Fibroblast of lung (primary cell): ENCODE measurements at regions not wholly inside any gene's neighbourhood (a gene's known extent, or its start where the extent isn't known, plus 50 kb on each side); places are given as distances from the start of the nearest gene placed in this dataset.
A peak's percentile ranks its signal among the peaks of the same experiment; 100 is the strongest.

ENCODE experiments used
- DNase-seq, 2 donors: peaks; one replicate each; pipeline versions ENCODE4 v3.0.0 to v3.0.0-alpha.2; 2010; ENCODE audit warnings: low read depth in 2 of 2
- H2AFZ ChIP-seq: 2 replicates; pipeline ENCODE4 v1.5.1; 2012; ENCODE audit warnings: low read length, control low read depth, inconsistent platforms
- H3K27ac ChIP-seq: 2 replicates; pipeline ENCODE4 v1.5.1; 2011; ENCODE audit warnings: low read length, control low read depth; ENCODE audit not compliant: insufficient read depth
- H3K27me3 ChIP-seq: 2 replicates; pipeline ENCODE4 v1.5.1; 2011; ENCODE audit warnings: mild to moderate bottlenecking, low read length; ENCODE audit not compliant: control insufficient read depth, insufficient read depth
- H3K36me3 ChIP-seq: 2 replicates; pipeline ENCODE4 v1.5.1; 2011; ENCODE audit warnings: low read length; ENCODE audit not compliant: control insufficient read depth, insufficient read depth
- H3K4me1 ChIP-seq: 2 replicates; pipeline ENCODE4 v1.5.1; 2011; ENCODE audit warnings: low read length; ENCODE audit not compliant: control insufficient read depth, insufficient read depth; ENCODE audit errors: extremely low read depth
- H3K4me2 ChIP-seq: 2 replicates; pipeline ENCODE4 v1.5.1; 2011; ENCODE audit warnings: low read length, control low read depth; ENCODE audit not compliant: insufficient read depth; ENCODE audit errors: extremely low read depth
- H3K4me3 ChIP-seq, 4 experiments: fragments of 200-600 bp in 1 of 4; sonication (generic) in 1 of 4; replicated peaks in 1 of 4; 2 replicates each; pipeline ENCODE4 v1.5.1; 2011 to 2016; ENCODE audit warnings: low read length in 4 of 4, low read depth in 3 of 4, mild to moderate bottlenecking in 3 of 4, control low read depth in 2 of 4, inconsistent platforms in 1 of 4, mixed read lengths in 1 of 4; ENCODE audit not compliant: insufficient read depth in 1 of 4; ENCODE audit errors: control extremely low read depth in 1 of 4
- H3K79me2 ChIP-seq: 2 replicates; pipeline ENCODE4 v1.5.1; 2012; ENCODE audit warnings: mild to moderate bottlenecking, low read length, inconsistent platforms; ENCODE audit not compliant: control insufficient read depth, insufficient read depth
- H3K9ac ChIP-seq: 2 replicates; pipeline ENCODE4 v1.5.1; 2011; ENCODE audit warnings: mild to moderate bottlenecking, low read length, control low read depth; ENCODE audit not compliant: insufficient read depth
- H3K9me3 ChIP-seq: 2 replicates; pipeline ENCODE4 v1.5.1; 2012; ENCODE audit warnings: low read depth, low read length; ENCODE audit not compliant: control insufficient read depth, insufficient read depth
- H4K20me1 ChIP-seq: 2 replicates; pipeline ENCODE4 v1.5.1; 2011; ENCODE audit warnings: low read length; ENCODE audit not compliant: control insufficient read depth, insufficient read depth; ENCODE audit errors: extremely low read depth
- EZH2 ChIP-seq: IDR thresholded peaks from 2 replicates; pipeline ENCODE4 v1.5.1; 2012; ENCODE audit warnings: low read length, control low read depth, mild to moderate bottlenecking; ENCODE audit errors: missing control alignments
- TF ChIP-seq, protein P1 (sequence below), 2 donors: IDR thresholded peaks in 1 of 2; conservative IDR thresholded peaks in 1 of 2; 1 replicate in 1 of 2; 2 replicates in 1 of 2; pipeline ENCODE4 v1.5.1; 2011 to 2012; ENCODE audit warnings: low read length in 2 of 2, control low read depth in 1 of 2, inconsistent platforms in 1 of 2, low read depth in 1 of 2, mild to moderate bottlenecking in 1 of 2

DNA sequence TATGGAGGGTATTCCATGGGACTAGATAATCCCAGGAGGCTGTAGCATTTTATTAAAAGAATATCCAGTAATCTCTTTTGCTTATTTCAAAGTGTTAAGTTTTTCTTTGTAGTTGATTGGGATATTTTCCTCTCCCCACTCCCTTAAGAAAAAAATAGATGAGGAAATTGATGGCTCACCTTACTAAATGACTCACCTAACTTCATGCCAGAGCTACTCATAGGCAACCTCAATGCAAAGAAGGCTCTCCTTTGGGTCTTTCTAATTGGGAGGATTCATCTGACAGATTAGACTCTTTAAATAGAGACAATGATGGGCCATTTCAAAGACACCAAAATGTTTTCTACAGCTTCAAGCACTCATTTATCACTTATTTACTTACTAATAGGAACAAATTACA, 528.5 kb upstream of the BTBD3 start:
- no peak overlapping the region for H3K4me3 ChIP-seq
- peak in 1 of 2 donors; percentile 53 for DNase-seq

DNA sequence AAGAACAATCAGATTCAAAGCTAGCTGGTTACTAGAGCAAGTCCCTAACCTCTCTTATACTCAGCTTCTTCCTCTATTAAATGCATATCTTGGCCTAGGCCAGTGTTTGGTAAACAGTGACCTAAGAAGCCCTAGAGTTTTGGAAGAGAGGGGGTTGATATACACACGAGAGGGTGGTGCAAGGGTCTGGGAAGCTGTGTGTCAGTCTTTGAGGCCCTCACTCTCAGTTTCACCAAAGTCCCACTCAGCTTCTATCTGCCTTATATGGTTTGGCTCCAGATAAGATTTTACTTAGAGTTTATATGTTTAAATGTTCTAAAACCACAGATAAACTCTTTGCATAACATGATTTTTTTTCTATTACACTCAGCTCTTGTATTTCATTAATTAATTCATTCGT, 526.1 kb upstream of the BTBD3 start:
- Histone ChIP-seq H3K79me2 (no peaks in the 10 kb centered on the region), H3K4me3 (no peak overlapping the region), H4K20me1 (no peaks in the 10 kb centered on the region), H3K27me3 (no peaks in the 10 kb centered on the region), H3K4me1 (peaks cover 6% of the 10 kb centered on the region), H3K4me2 (no peak overlapping the region), H3K9me3 (no peaks in the 10 kb centered on the region), H3K9ac (no peak overlapping the region), H2AFZ (no peak overlapping the region), H3K27ac (no peak overlapping the region), H3K36me3 (no peaks in the 10 kb centered on the region)
- TF ChIP-seq EZH2 = no peak
- TF ChIP-seq, protein P1, sequence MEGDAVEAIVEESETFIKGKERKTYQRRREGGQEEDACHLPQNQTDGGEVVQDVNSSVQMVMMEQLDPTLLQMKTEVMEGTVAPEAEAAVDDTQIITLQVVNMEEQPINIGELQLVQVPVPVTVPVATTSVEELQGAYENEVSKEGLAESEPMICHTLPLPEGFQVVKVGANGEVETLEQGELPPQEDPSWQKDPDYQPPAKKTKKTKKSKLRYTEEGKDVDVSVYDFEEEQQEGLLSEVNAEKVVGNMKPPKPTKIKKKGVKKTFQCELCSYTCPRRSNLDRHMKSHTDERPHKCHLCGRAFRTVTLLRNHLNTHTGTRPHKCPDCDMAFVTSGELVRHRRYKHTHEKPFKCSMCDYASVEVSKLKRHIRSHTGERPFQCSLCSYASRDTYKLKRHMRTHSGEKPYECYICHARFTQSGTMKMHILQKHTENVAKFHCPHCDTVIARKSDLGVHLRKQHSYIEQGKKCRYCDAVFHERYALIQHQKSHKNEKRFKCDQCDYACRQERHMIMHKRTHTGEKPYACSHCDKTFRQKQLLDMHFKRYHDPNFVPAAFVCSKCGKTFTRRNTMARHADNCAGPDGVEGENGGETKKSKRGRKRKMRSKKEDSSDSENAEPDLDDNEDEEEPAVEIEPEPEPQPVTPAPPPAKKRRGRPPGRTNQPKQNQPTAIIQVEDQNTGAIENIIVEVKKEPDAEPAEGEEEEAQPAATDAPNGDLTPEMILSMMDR (conservative IDR thresholded peaks at IDR 0.05 in 1 of 2, IDR thresholded peaks at IDR 0.05 in 1 of 2; ENCODE audit: low read depth in 1 of 2, low read length in 2 of 2) = no peak
- DNase-seq = peak in 1 of 2 donors; percentile 19

More for the DNA sequence above, 528.5 kb upstream of the BTBD3 start:
- Histone ChIP-seq H4K20me1 (no peaks in the 10 kb centered on the region), H3K4me1 (peaks cover 2% of the 10 kb centered on the region), H2AFZ (no peak overlapping the region), H3K27ac (no peak overlapping the region), H3K36me3 (no peaks in the 10 kb centered on the region), H3K4me2 (no peak overlapping the region), H3K27me3 (no peaks in the 10 kb centered on the region), H3K79me2 (no peaks in the 10 kb centered on the region), H3K9me3 (no peaks in the 10 kb centered on the region), H3K9ac (no peak overlapping the region)
- no peak for TF ChIP-seq EZH2
- TF ChIP-seq, protein P1 (conservative IDR thresholded peaks at IDR 0.05 in 1 of 2, IDR thresholded peaks at IDR 0.05 in 1 of 2; ENCODE audit: low read depth in 1 of 2, low read length in 2 of 2) = no peak

DNA sequence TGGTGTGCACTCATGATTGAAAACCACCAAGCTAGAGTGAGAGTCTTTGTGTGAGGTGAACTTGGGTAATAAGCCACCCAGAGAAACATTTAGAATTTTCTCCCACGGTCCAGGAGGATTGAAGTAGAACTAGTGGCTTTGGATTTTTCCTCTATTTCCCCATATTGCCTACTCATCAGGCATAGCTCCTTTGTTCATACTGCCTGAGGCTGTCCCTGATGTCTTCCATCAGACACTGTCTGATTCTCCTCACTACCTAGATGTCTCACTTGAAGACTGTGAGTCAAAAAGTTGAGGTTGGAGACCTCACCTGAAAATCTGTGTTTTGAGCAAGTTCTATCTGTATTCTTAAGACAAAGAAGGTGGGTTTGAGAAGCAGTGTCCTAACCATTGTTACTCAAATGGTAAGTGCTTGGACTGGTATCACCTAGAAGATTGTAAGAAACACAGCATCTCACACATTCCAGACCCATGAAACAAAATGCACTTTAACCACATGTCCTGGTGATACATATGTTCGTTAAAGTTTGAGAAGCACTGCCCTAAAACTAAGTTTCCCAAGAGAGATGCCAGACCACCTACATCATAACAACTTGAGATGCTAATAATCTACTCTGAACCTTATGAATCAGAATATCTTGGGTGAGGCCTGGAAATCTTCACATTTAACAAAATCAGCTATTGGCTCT, 523.4 kb upstream of the BTBD3 start:
- no peak overlapping the region for H3K4me3 ChIP-seq
- H3K9ac ChIP-seq = no peak overlapping the region
- H3K27me3 ChIP-seq = no peaks in the 10 kb centered on the region
- no peak for TF ChIP-seq EZH2
- TF ChIP-seq, protein P1 (conservative IDR thresholded peaks at IDR 0.05 in 1 of 2, IDR thresholded peaks at IDR 0.05 in 1 of 2; ENCODE audit: low read depth in 1 of 2, low read length in 2 of 2) = no peak
- H3K36me3 ChIP-seq = no peaks in the 10 kb centered on the region
- H2AFZ ChIP-seq = no peak overlapping the region
- H3K9me3 ChIP-seq = no peaks in the 10 kb centered on the region
- H3K27ac ChIP-seq = no peak overlapping the region
- no peaks in the 10 kb centered on the region for H4K20me1 ChIP-seq
- no peak overlapping the region for H3K4me2 ChIP-seq
- peak; percentile 25 to 98 for DNase-seq
- no peaks in the 10 kb centered on the region for H3K79me2 ChIP-seq
- peaks cover 4% of the 10 kb centered on the region for H3K4me1 ChIP-seq
